GM12878 (cell line): ENCODE measurements at regions not wholly inside any gene's neighbourhood (a gene's known extent, or its start where the extent isn't known, plus 50 kb on each side); places are given as distances from the start of the nearest gene placed in this dataset.

ENCODE experiments used
- ATAC-seq: fragments of 200-7000 bp; cut with Tn5 transposase; 3 replicates; pipeline ENCODE4 v1.9.1; 2020; ENCODE audit warnings: mild to moderate bottlenecking, moderate library complexity
- BruUV-seq: library from RNA; stranded (reverse); fragments of 400-500 nt; replicated peaks from 2 replicates; lab custom pipeline; 2021; lab: Mats Ljungman, UMichigan
- CTCF ChIA-PET: fragments of 300-600 bp; sonication (Branson Sonifier 250); formaldehyde crosslinking; extraction: SDS; loops from one replicate; lab custom pipeline; 2021; ENCODE audit warnings: inconsistent platforms; lab: Yijun Ruan, JAX
- POLR2A ChIA-PET: fragments of 350-600 bp; formaldehyde crosslinking; extraction: SDS; loops from one replicate; lab custom pipeline; 2021; ENCODE audit warnings: inconsistent platforms; lab: Charles Lee
- RAD21 ChIA-PET: fragments of 300-600 bp; sonication (Branson Sonifier 250); formaldehyde crosslinking; loops from one replicate; lab custom pipeline; 2023; ENCODE audit warnings: antibody characterized with exemption; ENCODE audit not compliant: unreplicated experiment; lab: Charles Lee
- SMC1A ChIA-PET: fragments of 300-600 bp; sonication (Branson Sonifier 250); formaldehyde crosslinking; loops from one replicate; lab custom pipeline; 2023; ENCODE audit not compliant: unreplicated experiment, uncharacterized antibody; lab: Charles Lee
- DNase-seq: peaks from one replicate; pipeline ENCODE4 v3.0.0-alpha.2; 2011; ENCODE audit warnings: low read depth, low spot score
- FAIRE-seq: peaks from 3 replicates; lab custom pipeline; 2011; peaks lifted over from hg19 to GRCh38; lab: Jason Lieb, UNC
- H2AFZ ChIP-seq: 2 replicates; pipeline ENCODE4 v1.6.0; 2011; ENCODE audit warnings: low read depth, low read length, control low read depth; ENCODE audit not compliant: control insufficient read depth
- H3K27ac ChIP-seq: 2 replicates; pipeline ENCODE4 v1.5.1; 2011; ENCODE audit warnings: control low read depth; ENCODE audit not compliant: control insufficient read depth, insufficient read depth
- H3K27me3 ChIP-seq, 2 experiments: replicated peaks in 1 of 2; 2 replicates each; pipeline versions ENCODE4 v1.6.0 to v1.6.1; 2011; ENCODE audit warnings: low read length in 1 of 2; ENCODE audit not compliant: control insufficient read depth in 2 of 2, insufficient read depth in 2 of 2
- H3K36me3 ChIP-seq, 2 experiments: 2 replicates each; pipeline ENCODE4 v1.5.1; 2011; ENCODE audit warnings: low read length in 1 of 2; ENCODE audit not compliant: control insufficient read depth in 2 of 2, insufficient read depth in 2 of 2
- H3K4me1 ChIP-seq: 2 replicates; pipeline ENCODE4 v1.6.1; 2011; ENCODE audit warnings: mild to moderate bottlenecking, low read length, moderate library complexity, mixed read lengths; ENCODE audit not compliant: control insufficient read depth, insufficient read depth
- H3K4me2 ChIP-seq: 2 replicates; pipeline ENCODE4 v1.6.0; 2011; ENCODE audit warnings: control low read depth; ENCODE audit not compliant: control insufficient read depth, insufficient read depth
- H3K4me3 ChIP-seq: fragments of 200-600 bp; sonication (generic); 2 replicates; pipeline ENCODE4 v1.5.1; 2016
- H3K79me2 ChIP-seq: 2 replicates; pipeline ENCODE4 v1.6.0; 2011; ENCODE audit warnings: low read length; ENCODE audit not compliant: control insufficient read depth, insufficient read depth
- H3K9ac ChIP-seq: 2 replicates; pipeline ENCODE4 v1.8.0; 2011; ENCODE audit warnings: low read length, control low read depth, mixed read lengths; ENCODE audit not compliant: control insufficient read depth, insufficient read depth
- H3K9me3 ChIP-seq: replicated peaks from 3 replicates; pipeline ENCODE4 v1.5.1; 2011; ENCODE audit warnings: mild to moderate bottlenecking, low read length; ENCODE audit not compliant: control insufficient read depth, insufficient read depth
- H4K20me1 ChIP-seq: 2 replicates; pipeline ENCODE4 v1.6.0; 2011; ENCODE audit not compliant: control insufficient read depth, insufficient read depth
- BRCA1 ChIP-seq: IDR thresholded peaks from 2 replicates; pipeline ENCODE4 v1.6.1; 2011; ENCODE audit warnings: low read depth, low read length, improper control_type of control experiment
- CREM ChIP-seq: IDR thresholded peaks from 2 replicates; pipeline ENCODE4 v1.6.1; 2014; ENCODE audit warnings: antibody characterized with exemption, low read depth
- GATAD2B ChIP-seq: fragments of 450-650 bp; conservative IDR thresholded peaks from 2 replicates; pipeline ENCODE4 v1.6.1; 2017; ENCODE audit warnings: low read depth, mild to moderate bottlenecking, moderate library complexity
- HDAC6 ChIP-seq: fragments of 200-600 bp; sonication (generic); IDR thresholded peaks from one replicate; pipeline ENCODE4 v1.8.0; 2017; ENCODE audit warnings: antibody characterized with exemption; ENCODE audit not compliant: unreplicated experiment
- IKZF2 ChIP-seq, 2 experiments: fragments of 450-650 bp; IDR thresholded peaks; 2 replicates each; pipeline ENCODE4 v1.6.1; 2017; ENCODE audit warnings: mild to moderate bottlenecking in 2 of 2, moderate library complexity in 2 of 2
- JUNB ChIP-seq: IDR thresholded peaks from 2 replicates; pipeline ENCODE4 v1.6.1; 2016; ENCODE audit warnings: antibody characterized with exemption, mild to moderate bottlenecking
- MEF2B ChIP-seq: fragments of 450-650 bp; IDR thresholded peaks from 2 replicates; pipeline ENCODE4 v1.6.1; 2018; ENCODE audit warnings: mild to moderate bottlenecking, moderate library complexity; ENCODE audit not compliant: partially characterized antibody, poor library complexity, severe bottlenecking
- NFIC ChIP-seq: IDR thresholded peaks from 2 replicates; pipeline ENCODE4 v1.6.1; 2012; ENCODE audit warnings: low read depth, mild to moderate bottlenecking, inconsistent platforms, low read length, moderate library complexity
- RFX5 ChIP-seq: IDR thresholded peaks from 2 replicates; pipeline ENCODE4 v1.6.1; 2011; ENCODE audit warnings: low read depth, low read length, improper control_type of control experiment
- TCF12 ChIP-seq: IDR thresholded peaks from 2 replicates; pipeline ENCODE4 v1.6.1; 2011; ENCODE audit warnings: low read depth, mild to moderate bottlenecking, low read length
- USF2 ChIP-seq: IDR thresholded peaks from 2 replicates; pipeline ENCODE4 v1.6.1; 2011; ENCODE audit warnings: low read depth, low read length, improper control_type of control experiment, borderline replicate concordance
- YBX1 ChIP-seq: fragments of 450-650 bp; IDR thresholded peaks from 2 replicates; pipeline ENCODE4 v1.6.1; 2016; ENCODE audit warnings: antibody characterized with exemption
- WGBS: methylation state at CpG from one replicate; pipeline ENCODE4 v1.1.6; 2016; ENCODE audit warnings: low lambda C conversion rate; ENCODE audit not compliant: insufficient replicate concordance, insufficient coverage; ENCODE audit errors: missing lambda C conversion rate; 5-methylcytosine and 5-hydroxymethylcytosine counted together
- in situ Hi-C: fragments of 300-500 bp; cut with MboI; formaldehyde crosslinking; loops from 9 replicates; pipeline ENCODE4 v1.14.3; 2018; ENCODE audit warnings: mixed read lengths
- intact Hi-C: fragments of 100-400 bp; cut with micrococcal nuclease; formaldehyde crosslinking; loops from one replicate; pipeline ENCODE4 v1.14.2; 2022; ENCODE audit not compliant: unreplicated experiment
- TF ChIP-seq, protein P1 (sequence below): IDR thresholded peaks from 2 replicates; pipeline ENCODE4 v1.6.1; 2012; ENCODE audit warnings: low read length, inconsistent platforms

- in situ Hi-C loops (no loop called here), intact Hi-C loops (no loop called here)
- SMC1A ChIA-PET = no interaction called here
- Histone ChIP-seq H3K4me2 (no peak overlapping the region), H3K9ac (no peak overlapping the region), H3K79me2 (no peaks in the 10 kb centered on the region), H3K9me3 (no peaks in the 10 kb centered on the region), H3K27ac (no peak overlapping the region), H3K27me3 (no peaks in the 10 kb centered on the region), H4K20me1 (no peaks in the 10 kb centered on the region), H3K4me3 (no peak overlapping the region), H3K4me1 (no peaks in the 10 kb centered on the region), H2AFZ (no peak overlapping the region), H3K36me3 (no peaks in the 10 kb centered on the region)
- DNase-seq (no peak), ATAC-seq (no peak), FAIRE-seq (no peak)
- POLR2A ChIA-PET = no interaction called here
- CTCF ChIA-PET = no interaction called here
- RAD21 ChIA-PET = no interaction called here
- TF ChIP-seq, protein P1, sequence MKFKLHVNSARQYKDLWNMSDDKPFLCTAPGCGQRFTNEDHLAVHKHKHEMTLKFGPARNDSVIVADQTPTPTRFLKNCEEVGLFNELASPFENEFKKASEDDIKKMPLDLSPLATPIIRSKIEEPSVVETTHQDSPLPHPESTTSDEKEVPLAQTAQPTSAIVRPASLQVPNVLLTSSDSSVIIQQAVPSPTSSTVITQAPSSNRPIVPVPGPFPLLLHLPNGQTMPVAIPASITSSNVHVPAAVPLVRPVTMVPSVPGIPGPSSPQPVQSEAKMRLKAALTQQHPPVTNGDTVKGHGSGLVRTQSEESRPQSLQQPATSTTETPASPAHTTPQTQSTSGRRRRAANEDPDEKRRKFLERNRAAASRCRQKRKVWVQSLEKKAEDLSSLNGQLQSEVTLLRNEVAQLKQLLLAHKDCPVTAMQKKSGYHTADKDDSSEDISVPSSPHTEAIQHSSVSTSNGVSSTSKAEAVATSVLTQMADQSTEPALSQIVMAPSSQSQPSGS = no peak
- TF ChIP-seq NFIC = no peak
- TF ChIP-seq HDAC6 = no peak
- no peak for TF ChIP-seq IKZF2 (IDR thresholded peaks at IDR 0.05)
- no peak for TF ChIP-seq YBX1
- no peak for TF ChIP-seq MEF2B
- TF ChIP-seq USF2 = no peak
- TF ChIP-seq CREM = no peak
- no peak for TF ChIP-seq BRCA1
- no peak for TF ChIP-seq JUNB
- TF ChIP-seq TCF12 = no peak
- no peak for TF ChIP-seq GATAD2B
- TF ChIP-seq RFX5 = no peak
- no TSS peak for BruUV-seq
- 0% methylated on average over 1 of the region's 1 CpG for WGBS
Measured at GRCh38 chr20:7760247-7761031, 179.8 kb downstream of the HAO1 start.
